Epithelial cell of esophagus (primary cell): ENCODE measurements at regions not wholly inside any gene's neighbourhood (a gene's known extent, or its start where the extent isn't known, plus 50 kb on each side); places are given as distances from the start of the nearest gene placed in this dataset.

Source experiments
- DNase-seq: peaks from one replicate; pipeline ENCODE4 v3.0.0; 2010; ENCODE audit warnings: low read depth
- H3K4me3 ChIP-seq: 2 replicates; pipeline ENCODE4 v1.5.1; 2011; ENCODE audit warnings: mild to moderate bottlenecking, low read length, control low read depth
- TF ChIP-seq, protein P1 (sequence below): IDR thresholded peaks from 2 replicates; pipeline ENCODE4 v1.5.1; 2011; ENCODE audit warnings: low read depth, mild to moderate bottlenecking, low read length, control low read depth, inconsistent platforms; ENCODE audit not compliant: insufficient read depth; ENCODE audit errors: missing control alignments

DNA sequence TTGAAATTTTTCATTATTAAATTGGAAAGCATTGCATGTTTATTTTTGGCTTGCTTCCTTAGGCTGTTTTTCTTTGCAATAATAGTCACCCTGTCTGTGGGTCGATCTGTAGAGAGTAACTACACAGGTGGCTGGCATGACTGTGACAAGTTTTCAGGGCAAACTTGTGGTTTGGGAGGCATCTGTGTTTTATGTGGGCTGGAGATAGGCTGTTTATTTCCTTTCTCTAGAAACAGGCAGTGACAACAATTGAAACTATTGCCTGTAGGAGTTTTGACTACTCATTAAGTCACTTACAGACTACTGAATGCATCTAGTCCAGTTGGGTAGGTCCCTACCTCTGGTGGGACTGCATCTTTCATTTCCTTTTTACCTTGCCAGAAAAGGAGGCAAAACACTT lies 155.6 kb downstream of the DYRK2 start:
- no peak for DNase-seq
- TF ChIP-seq, protein P1, sequence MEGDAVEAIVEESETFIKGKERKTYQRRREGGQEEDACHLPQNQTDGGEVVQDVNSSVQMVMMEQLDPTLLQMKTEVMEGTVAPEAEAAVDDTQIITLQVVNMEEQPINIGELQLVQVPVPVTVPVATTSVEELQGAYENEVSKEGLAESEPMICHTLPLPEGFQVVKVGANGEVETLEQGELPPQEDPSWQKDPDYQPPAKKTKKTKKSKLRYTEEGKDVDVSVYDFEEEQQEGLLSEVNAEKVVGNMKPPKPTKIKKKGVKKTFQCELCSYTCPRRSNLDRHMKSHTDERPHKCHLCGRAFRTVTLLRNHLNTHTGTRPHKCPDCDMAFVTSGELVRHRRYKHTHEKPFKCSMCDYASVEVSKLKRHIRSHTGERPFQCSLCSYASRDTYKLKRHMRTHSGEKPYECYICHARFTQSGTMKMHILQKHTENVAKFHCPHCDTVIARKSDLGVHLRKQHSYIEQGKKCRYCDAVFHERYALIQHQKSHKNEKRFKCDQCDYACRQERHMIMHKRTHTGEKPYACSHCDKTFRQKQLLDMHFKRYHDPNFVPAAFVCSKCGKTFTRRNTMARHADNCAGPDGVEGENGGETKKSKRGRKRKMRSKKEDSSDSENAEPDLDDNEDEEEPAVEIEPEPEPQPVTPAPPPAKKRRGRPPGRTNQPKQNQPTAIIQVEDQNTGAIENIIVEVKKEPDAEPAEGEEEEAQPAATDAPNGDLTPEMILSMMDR, result no peak
- no peak overlapping the region for H3K4me3 ChIP-seq

DNA sequence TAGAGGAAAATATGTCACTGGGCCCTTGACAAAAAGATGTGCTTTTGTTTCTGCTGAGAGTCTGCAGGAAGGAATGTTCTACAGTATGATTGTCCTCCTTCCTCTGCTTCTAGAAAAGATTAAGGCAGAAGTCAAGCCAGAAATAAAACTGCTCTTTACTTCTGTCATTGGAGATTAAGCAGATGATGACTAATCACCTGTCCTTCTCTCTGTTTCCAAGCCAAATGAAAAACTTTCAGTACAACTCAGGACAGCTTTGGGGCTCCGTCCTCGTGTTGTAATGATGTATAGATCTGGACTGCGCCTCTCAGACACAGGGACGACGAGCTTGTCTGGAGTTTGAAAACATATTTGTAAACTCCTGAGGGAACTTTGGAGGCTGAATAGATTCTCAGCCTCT lies 159.3 kb downstream of the DYRK2 start:
- peak; percentile 19 for DNase-seq
- no peak overlapping the region for H3K4me3 ChIP-seq
- TF ChIP-seq, protein P1, result no peak

DNA sequence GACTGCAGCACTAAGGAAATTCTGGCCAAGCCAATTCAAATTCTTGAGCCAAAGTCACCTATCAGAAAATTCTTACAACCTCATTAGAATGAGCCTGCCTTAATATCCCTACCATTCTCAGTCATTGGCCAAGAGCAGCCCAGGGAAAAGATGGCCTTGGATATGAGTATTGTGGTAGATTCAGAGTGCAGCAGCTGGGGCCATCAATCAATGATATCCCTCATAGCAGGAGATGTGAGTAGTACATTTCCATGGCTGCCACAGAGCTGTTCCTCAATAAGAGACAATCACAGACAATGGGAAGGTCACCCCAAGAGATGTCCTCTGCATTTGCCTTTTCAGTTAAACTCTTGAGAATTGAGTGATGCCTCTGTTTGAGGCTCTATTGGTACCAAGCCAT lies 161.6 kb downstream of the DYRK2 start:
- H3K4me3 ChIP-seq, result no peak overlapping the region
- DNase-seq, result no peak
- TF ChIP-seq, protein P1, result no peak

DNA sequence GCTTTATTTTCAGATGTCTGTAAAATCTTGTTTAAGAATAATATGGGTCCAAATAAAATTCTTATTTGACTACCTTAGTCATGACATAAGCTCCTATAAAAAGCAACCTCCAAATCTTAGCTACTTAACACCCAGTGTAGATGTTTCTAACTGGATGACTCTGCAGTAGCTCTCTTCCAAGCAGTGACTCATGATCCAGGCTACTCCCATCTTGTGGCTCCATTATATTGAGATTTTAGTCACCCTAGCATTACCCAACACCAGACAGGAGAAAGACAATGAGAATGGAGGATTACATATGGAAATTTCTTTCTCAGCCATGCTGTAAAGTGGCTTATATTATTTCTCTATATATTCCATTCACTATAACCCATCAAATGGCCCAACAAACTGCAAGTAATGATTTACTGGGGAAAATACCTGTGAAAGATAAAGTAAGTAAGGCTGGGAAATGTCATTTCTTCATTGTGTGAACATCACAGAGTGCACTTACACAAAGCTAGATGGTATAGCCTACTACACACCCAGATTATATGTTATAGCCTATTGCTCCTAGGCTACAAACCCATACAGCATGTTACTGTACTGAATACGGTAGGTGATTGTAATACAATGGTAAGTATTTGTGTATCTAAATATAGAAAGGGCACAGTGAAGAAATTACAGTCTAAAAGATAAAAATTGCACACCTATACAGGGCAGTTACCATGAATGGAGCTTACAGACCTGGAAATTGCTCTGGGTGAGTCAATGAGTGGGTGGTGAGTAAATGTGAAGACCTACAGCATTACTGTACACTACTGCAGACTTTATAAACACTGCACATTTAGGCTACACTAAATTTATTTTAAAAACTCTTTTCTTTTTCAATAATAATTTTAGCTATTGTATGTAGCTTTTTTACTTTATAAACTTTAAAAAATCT lies 163.2 kb downstream of the DYRK2 start:
- peak; percentile 96 for DNase-seq
- TF ChIP-seq, protein P1, result no peak
- H3K4me3 ChIP-seq, result no peak overlapping the region

DNA sequence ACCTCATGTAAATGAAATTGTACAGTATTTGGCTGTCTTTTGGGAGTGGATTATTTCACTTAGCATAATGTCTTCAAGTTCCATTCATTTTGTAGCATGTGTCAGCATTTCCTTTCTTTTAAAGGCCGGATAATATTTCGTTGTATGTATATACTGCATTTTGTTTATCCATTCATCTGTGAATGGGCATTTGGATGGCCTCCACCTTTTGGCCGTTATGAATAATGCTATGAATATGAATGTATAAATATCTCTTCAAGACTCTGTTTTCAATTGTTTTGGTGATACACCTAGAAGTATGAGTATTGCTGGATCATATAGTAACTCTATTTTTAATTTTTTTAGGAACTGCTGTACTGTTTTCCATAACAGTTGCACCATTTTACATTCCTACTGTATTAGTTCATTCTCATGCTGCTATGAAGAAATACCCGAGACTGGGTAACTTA lies 164.9 kb downstream of the DYRK2 start:
- DNase-seq, result no peak
- H3K4me3 ChIP-seq, result no peak overlapping the region
- TF ChIP-seq, protein P1, result no peak

DNA sequence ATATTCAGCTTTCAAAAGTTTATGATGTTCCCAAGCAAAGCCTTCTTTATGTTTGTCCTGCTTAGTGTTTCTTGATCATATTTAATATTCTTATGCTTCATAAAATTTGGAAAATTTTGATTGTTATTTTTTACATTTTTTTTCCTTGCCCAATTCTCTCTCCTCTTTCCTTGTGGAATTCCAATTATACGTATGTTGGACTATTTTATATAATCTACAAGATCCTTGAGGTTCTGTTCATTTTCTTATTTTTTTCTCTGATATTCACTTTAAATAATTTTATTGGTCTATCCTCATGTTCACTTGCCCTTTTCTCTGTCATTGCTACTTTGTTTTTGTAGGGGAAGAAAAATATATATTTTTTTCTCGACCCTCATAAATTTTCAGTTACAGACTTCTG lies 167.7 kb downstream of the DYRK2 start:
- H3K4me3 ChIP-seq, result no peak overlapping the region
- TF ChIP-seq, protein P1, result no peak
- no peak for DNase-seq
